ENCODE measurements at regions not wholly inside any gene's neighbourhood (a gene's known extent, or its start where the extent isn't known, plus 50 kb on each side); places are given as distances from the start of the nearest gene placed in this dataset.

- H3K27ac ChIP-seq (ENCODE audit: low read depth, low read length) = no peak overlapping the region
- WGBS, 3 donors = 18 to 28% (median 21%) methylated on average over 4 of the region's 4 CpGs
These were observed 160.5 kb upstream of the STK17B start for GRCh38 chr2:196331851-196332250.

- no peak overlapping the region for H3K27ac ChIP-seq (ENCODE audit: low read depth, low read length)
These were observed 162.0 kb upstream of the STK17B start for GRCh38 chr2:196333397-196333796.

- H3K27ac ChIP-seq (ENCODE audit: low read depth, low read length) = no peak overlapping the region
- WGBS, 3 donors = 81 to 91% (median 90%) methylated on average over 3 of the region's 3 CpGs
These were observed 163.3 kb upstream of the STK17B start for GRCh38 chr2:196334710-196335109.

- 53 to 61% (median 57%) methylated on average over 6 of the region's 6 CpGs for WGBS, 3 donors
- H3K27ac ChIP-seq (ENCODE audit: low read depth, low read length) = no peak overlapping the region
These were observed 163.8 kb upstream of the STK17B start for GRCh38 chr2:196335221-196335634.

- 67 to 88% (median 85%) methylated on average over 6 of the region's 6 CpGs for WGBS, 3 donors
- no peak overlapping the region for H3K27ac ChIP-seq (ENCODE audit: low read depth, low read length)
These were observed 164.8 kb upstream of the STK17B start for GRCh38 chr2:196336207-196336606.

- 59 to 79% (median 62%) methylated on average over 4 of the region's 4 CpGs for WGBS, 3 donors
- no peak overlapping the region for H3K27ac ChIP-seq (ENCODE audit: low read depth, low read length)
These were observed 165.3 kb upstream of the STK17B start for GRCh38 chr2:196336715-196337114.

GRCh38 chr2:196337208-196337953 is 166.0 kb upstream of the STK17B start:
- no peak overlapping the region for H3K27ac ChIP-seq (ENCODE audit: low read depth, low read length)
- 53 to 64% (median 56%) methylated on average over 6 of the region's 6 CpGs for WGBS, 3 donors

GRCh38 chr2:196338440-196338839 is 167.1 kb upstream of the STK17B start:
- no peak overlapping the region for H3K27ac ChIP-seq (ENCODE audit: low read depth, low read length)
- WGBS, 3 donors = 63 to 69% (median 66%) methylated on average over 2 of the region's 2 CpGs

- WGBS, 3 donors = 37 to 61% (median 54%) methylated on average over 2 of the region's 2 CpGs
- no peak overlapping the region for H3K27ac ChIP-seq (ENCODE audit: low read depth, low read length)
These were observed 170.0 kb upstream of the STK17B start for GRCh38 chr2:196341277-196341841.

GRCh38 chr2:196344397-196344796 is 173.0 kb upstream of the STK17B start:
- WGBS, 3 donors = 76 to 80% (median 79%) methylated on average over 1 of the region's 1 CpG

GRCh38 chr2:196353717-196354116 is 182.3 kb upstream of the STK17B start:
- WGBS, 3 donors = 38 to 93% (median 87%) methylated on average over 1 of the region's 1 CpG

More at GRCh38 chr2:196344397-196344796, 173.0 kb upstream of the STK17B start:
- no peak overlapping the region for H3K27ac ChIP-seq (ENCODE audit: low read depth, low read length)

GRCh38 chr2:196354186-196354585 is 182.8 kb upstream of the STK17B start:
- WGBS, 3 donors = 94 to 98% (median 98%) methylated on average over 4 of the region's 4 CpGs
- H3K27ac ChIP-seq (ENCODE audit: low read depth, low read length) = no peak overlapping the region

More at GRCh38 chr2:196353717-196354116, 182.3 kb upstream of the STK17B start:
- H3K27ac ChIP-seq (ENCODE audit: low read depth, low read length) = no peak overlapping the region

- no peak overlapping the region for H3K27ac ChIP-seq (ENCODE audit: low read depth, low read length)
- WGBS, 3 donors = 63 to 75% (median 67%) methylated on average over 4 of the region's 4 CpGs
These were observed 185.0 kb upstream of the STK17B start for GRCh38 chr2:196356332-196356731.

- H3K27ac ChIP-seq (ENCODE audit: low read depth, low read length) = no peak overlapping the region
These were observed 189.3 kb upstream of the STK17B start for GRCh38 chr2:196360650-196361049.

GRCh38 chr2:196361606-196362326 is 190.4 kb upstream of the STK17B start:
- no peak overlapping the region for H3K27ac ChIP-seq (ENCODE audit: low read depth, low read length)
- 26 to 41% (median 34%) methylated on average over 7 of the region's 7 CpGs for WGBS, 3 donors

GRCh38 chr2:196362973-196363549 is 191.7 kb upstream of the STK17B start:
- H3K27ac ChIP-seq (ENCODE audit: low read depth, low read length) = no peak overlapping the region
- 71 to 95% (median 95%) methylated on average over 2 of the region's 2 CpGs for WGBS, 3 donors

- H3K27ac ChIP-seq (ENCODE audit: low read depth, low read length) = no peak overlapping the region
- WGBS, 3 donors = 74 to 80% (median 80%) methylated on average over 3 of the region's 3 CpGs
These were observed 193.8 kb upstream of the STK17B start for GRCh38 chr2:196365145-196365544.

GRCh38 chr2:196365923-196366322 is 194.5 kb upstream of the STK17B start:
- 77 to 82% (median 79%) methylated on average over 1 of the region's 1 CpG for WGBS, 3 donors
- H3K27ac ChIP-seq (ENCODE audit: low read depth, low read length) = no peak overlapping the region

- no peak overlapping the region for H3K27ac ChIP-seq (ENCODE audit: low read depth, low read length)
- WGBS, 3 donors = 89 to 98% (median 95%) methylated on average over 4 of the region's 4 CpGs
These were observed 196.3 kb upstream of the STK17B start for GRCh38 chr2:196367633-196368032.
